ENCODE measurements at regions not wholly inside any gene's neighbourhood (a gene's known extent, or its start where the extent isn't known, plus 50 kb on each side); places are given as distances from the start of the nearest gene placed in this dataset.

DNA sequence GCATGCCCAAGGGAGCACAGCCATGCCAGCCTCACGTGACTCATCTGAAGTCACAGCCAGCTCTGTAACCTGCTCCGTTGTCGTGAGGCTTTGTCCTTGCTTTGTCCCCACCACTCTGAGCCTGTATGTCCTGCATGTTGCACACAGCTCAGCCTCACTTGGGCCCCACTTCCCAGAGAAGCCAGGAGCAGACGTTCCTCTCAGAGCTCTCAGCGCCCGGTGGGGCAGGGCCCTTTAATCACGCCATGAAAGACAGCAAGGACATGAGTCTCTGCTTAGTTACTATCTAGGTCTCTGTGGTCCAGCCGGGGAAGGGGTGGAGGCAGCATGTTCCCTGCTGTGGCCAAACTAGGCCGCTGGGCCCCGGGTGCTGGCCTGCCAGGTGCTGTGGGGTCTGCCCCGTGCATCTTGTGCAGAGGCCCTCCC lies 127.4 kb upstream of the FAM20C start:
- no peaks in the 10 kb centered on the region for H3K79me2 ChIP-seq
- DNase-seq (ENCODE audit: low spot score): no peak
- H3K27me3 ChIP-seq: no peaks in the 10 kb centered on the region
- H4K20me1 ChIP-seq (ENCODE audit: insufficient read depth, poor library complexity, severe bottlenecking): no peaks in the 10 kb centered on the region
- no peaks in the 10 kb centered on the region for H3K9me3 ChIP-seq (ENCODE audit: low read depth)
- H3K9me2 ChIP-seq (replicated peaks; ENCODE audit: insufficient read depth): no peaks in the 10 kb centered on the region
- H3K27ac ChIP-seq: no peak overlapping the region
- WGBS (ENCODE audit: low lambda C conversion rate, missing lambda C conversion rate): 87% methylated on average over 11 of the region's 11 CpGs
- H3K4me2 ChIP-seq: no peak overlapping the region
- no peaks in the 10 kb centered on the region for H3K4me1 ChIP-seq (ENCODE audit: insufficient read depth)
- H3K4me3 ChIP-seq: no peak overlapping the region
- H2AFZ ChIP-seq: no peak overlapping the region
- no peak for TF ChIP-seq EZH2phosphoT487 (IDR thresholded peaks at IDR 0.05; ENCODE audit: low read depth, severe bottlenecking, unreplicated experiment)
- TF ChIP-seq EZH2 (IDR thresholded peaks at IDR 0.05; ENCODE audit: borderline replicate concordance): no peak
- TF ChIP-seq, protein P1, sequence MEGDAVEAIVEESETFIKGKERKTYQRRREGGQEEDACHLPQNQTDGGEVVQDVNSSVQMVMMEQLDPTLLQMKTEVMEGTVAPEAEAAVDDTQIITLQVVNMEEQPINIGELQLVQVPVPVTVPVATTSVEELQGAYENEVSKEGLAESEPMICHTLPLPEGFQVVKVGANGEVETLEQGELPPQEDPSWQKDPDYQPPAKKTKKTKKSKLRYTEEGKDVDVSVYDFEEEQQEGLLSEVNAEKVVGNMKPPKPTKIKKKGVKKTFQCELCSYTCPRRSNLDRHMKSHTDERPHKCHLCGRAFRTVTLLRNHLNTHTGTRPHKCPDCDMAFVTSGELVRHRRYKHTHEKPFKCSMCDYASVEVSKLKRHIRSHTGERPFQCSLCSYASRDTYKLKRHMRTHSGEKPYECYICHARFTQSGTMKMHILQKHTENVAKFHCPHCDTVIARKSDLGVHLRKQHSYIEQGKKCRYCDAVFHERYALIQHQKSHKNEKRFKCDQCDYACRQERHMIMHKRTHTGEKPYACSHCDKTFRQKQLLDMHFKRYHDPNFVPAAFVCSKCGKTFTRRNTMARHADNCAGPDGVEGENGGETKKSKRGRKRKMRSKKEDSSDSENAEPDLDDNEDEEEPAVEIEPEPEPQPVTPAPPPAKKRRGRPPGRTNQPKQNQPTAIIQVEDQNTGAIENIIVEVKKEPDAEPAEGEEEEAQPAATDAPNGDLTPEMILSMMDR (IDR thresholded peaks at IDR 0.05; ENCODE audit: poor library complexity): no peak
- no peaks in the 10 kb centered on the region for H3K36me3 ChIP-seq (replicated peaks; ENCODE audit: insufficient read depth, low read depth)

DNA sequence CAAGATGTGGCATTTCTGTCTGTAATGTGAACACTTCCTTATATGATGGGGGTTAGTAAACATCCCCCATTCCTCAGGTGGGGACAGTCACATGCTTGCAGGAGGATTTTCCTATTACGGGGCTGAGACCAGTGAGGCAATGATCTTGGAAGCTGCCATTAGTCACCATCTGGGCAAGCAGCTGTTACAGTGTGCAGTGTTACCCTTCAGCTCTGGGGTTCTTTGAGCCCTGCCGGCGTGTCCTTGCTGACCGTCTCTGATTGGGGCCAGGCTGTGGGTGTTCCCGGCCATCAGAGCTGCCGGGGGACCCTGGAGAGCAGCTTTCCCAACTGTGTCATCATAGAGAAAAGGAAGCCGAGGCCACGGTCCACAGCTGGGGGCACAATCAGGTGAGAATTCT lies 126.8 kb upstream of the FAM20C start:
- WGBS (ENCODE audit: low lambda C conversion rate, missing lambda C conversion rate): 73% methylated on average over 8 of the region's 8 CpGs
- Histone ChIP-seq H3K27ac (no peak overlapping the region), H3K79me2 (no peaks in the 10 kb centered on the region), H3K9me3 (ENCODE audit: low read depth) (no peaks in the 10 kb centered on the region), H3K4me2 (no peak overlapping the region), H2AFZ (no peak overlapping the region), H4K20me1 (ENCODE audit: insufficient read depth, poor library complexity, severe bottlenecking) (no peaks in the 10 kb centered on the region), H3K4me1 (ENCODE audit: insufficient read depth) (no peaks in the 10 kb centered on the region), H3K4me3 (no peak overlapping the region), H3K9me2 (replicated peaks; ENCODE audit: insufficient read depth) (no peaks in the 10 kb centered on the region), H3K27me3 (no peaks in the 10 kb centered on the region), H3K36me3 (replicated peaks; ENCODE audit: insufficient read depth, low read depth) (no peaks in the 10 kb centered on the region)
- DNase-seq (ENCODE audit: low spot score): no peak
- no peak for TF ChIP-seq EZH2phosphoT487 (IDR thresholded peaks at IDR 0.05; ENCODE audit: low read depth, severe bottlenecking, unreplicated experiment)
- TF ChIP-seq EZH2 (IDR thresholded peaks at IDR 0.05; ENCODE audit: borderline replicate concordance): no peak
- TF ChIP-seq, protein P1 (IDR thresholded peaks at IDR 0.05; ENCODE audit: poor library complexity): no peak

DNA sequence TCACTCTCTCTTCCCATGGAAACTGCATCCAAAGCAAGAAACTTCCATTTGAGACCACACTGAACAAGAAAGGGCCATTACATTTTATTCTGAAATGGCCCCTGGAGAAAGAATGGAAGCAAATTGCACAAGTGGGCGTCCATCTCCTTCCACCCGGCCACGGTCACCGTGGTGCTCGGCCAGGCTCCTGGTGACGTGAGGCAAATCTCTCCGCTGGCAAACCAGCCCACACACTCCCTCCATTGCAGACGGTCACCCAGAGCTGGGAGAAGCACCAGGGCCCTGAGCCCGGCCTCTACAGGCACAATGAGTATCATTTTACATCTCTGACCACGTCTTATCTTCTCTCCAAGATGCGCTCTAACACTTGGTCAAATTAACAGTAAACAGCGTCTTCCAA lies 126.1 kb upstream of the FAM20C start:
- no peak overlapping the region for H3K27ac ChIP-seq
- no peaks in the 10 kb centered on the region for H3K9me3 ChIP-seq (ENCODE audit: low read depth)
- TF ChIP-seq EZH2phosphoT487 (IDR thresholded peaks at IDR 0.05; ENCODE audit: low read depth, severe bottlenecking, unreplicated experiment) (no peak), EZH2 (IDR thresholded peaks at IDR 0.05; ENCODE audit: borderline replicate concordance) (no peak)
- TF ChIP-seq, protein P1 (IDR thresholded peaks at IDR 0.05; ENCODE audit: poor library complexity): no peak
- no peak overlapping the region for H2AFZ ChIP-seq
- H3K9me2 ChIP-seq (replicated peaks; ENCODE audit: insufficient read depth): no peaks in the 10 kb centered on the region
- no peaks in the 10 kb centered on the region for H3K79me2 ChIP-seq
- no peaks in the 10 kb centered on the region for H3K27me3 ChIP-seq
- H3K4me3 ChIP-seq: no peak overlapping the region
- 92% methylated on average over 12 of the region's 12 CpGs for WGBS (ENCODE audit: low lambda C conversion rate, missing lambda C conversion rate)
- H4K20me1 ChIP-seq (ENCODE audit: insufficient read depth, poor library complexity, severe bottlenecking): no peaks in the 10 kb centered on the region
- H3K4me2 ChIP-seq: no peak overlapping the region
- H3K4me1 ChIP-seq (ENCODE audit: insufficient read depth): no peaks in the 10 kb centered on the region
- DNase-seq (ENCODE audit: low spot score): no peak
- no peaks in the 10 kb centered on the region for H3K36me3 ChIP-seq (replicated peaks; ENCODE audit: insufficient read depth, low read depth)

DNA sequence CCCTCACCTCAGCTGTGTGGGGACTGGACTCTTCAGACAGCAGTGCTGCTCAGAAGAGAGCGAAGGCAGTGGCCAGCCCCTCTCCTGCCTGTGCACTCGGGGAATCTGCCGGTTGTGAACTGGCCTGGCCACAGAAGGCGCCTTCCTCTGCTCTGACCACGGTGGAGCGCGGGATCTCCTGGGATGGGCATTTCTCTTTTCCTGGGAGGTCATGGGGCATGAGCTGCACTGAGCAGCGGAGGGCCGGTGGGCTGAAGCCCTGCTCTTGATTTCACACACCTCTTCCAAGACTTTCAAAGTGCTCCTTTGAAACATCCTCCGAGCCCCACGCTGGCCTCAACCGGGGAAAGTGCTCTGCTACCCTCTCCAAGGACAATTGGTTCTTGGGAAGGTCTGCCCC lies 125.6 kb upstream of the FAM20C start:
- H3K4me2 ChIP-seq: no peak overlapping the region
- no peaks in the 10 kb centered on the region for H3K79me2 ChIP-seq
- no peaks in the 10 kb centered on the region for H3K4me1 ChIP-seq (ENCODE audit: insufficient read depth)
- TF ChIP-seq EZH2 (IDR thresholded peaks at IDR 0.05; ENCODE audit: borderline replicate concordance) (no peak), EZH2phosphoT487 (IDR thresholded peaks at IDR 0.05; ENCODE audit: low read depth, severe bottlenecking, unreplicated experiment) (no peak)
- TF ChIP-seq, protein P1 (IDR thresholded peaks at IDR 0.05; ENCODE audit: poor library complexity): no peak
- H3K4me3 ChIP-seq: no peak overlapping the region
- no peak for DNase-seq (ENCODE audit: low spot score)
- no peaks in the 10 kb centered on the region for H3K9me3 ChIP-seq (ENCODE audit: low read depth)
- H3K9me2 ChIP-seq (replicated peaks; ENCODE audit: insufficient read depth): no peaks in the 10 kb centered on the region
- no peaks in the 10 kb centered on the region for H3K27me3 ChIP-seq
- no peaks in the 10 kb centered on the region for H4K20me1 ChIP-seq (ENCODE audit: insufficient read depth, poor library complexity, severe bottlenecking)
- H2AFZ ChIP-seq: no peak overlapping the region
- H3K36me3 ChIP-seq (replicated peaks; ENCODE audit: insufficient read depth, low read depth): no peaks in the 10 kb centered on the region
- H3K27ac ChIP-seq: no peak overlapping the region
- 89% methylated on average over 12 of the region's 12 CpGs for WGBS (ENCODE audit: low lambda C conversion rate, missing lambda C conversion rate)

Data from hepatocyte (in vitro differentiated cells).